ENCODE measurements at regions not wholly inside any gene's neighbourhood (a gene's known extent, or its start where the extent isn't known, plus 50 kb on each side); places are given as distances from the start of the nearest gene placed in this dataset.

- no peak overlapping the region for H3K9ac ChIP-seq (ENCODE audit: low read depth, low read length)
- no peak overlapping the region for H3K56ac ChIP-seq (ENCODE audit: extremely low read depth, insufficient read depth, low read length)
- WGBS, 2 experiments (ENCODE audit: extremely low coverage in 2 of 2, insufficient read length in 1 of 2): no CpG with 5 or more reads among the region's 2 CpGs
- no peak overlapping the region for H3K14ac ChIP-seq (replicated peaks; ENCODE audit: low read depth, low read length)
- H3K27me3 ChIP-seq (ENCODE audit: control insufficient read depth, insufficient read depth, low read length): no peaks in the 10 kb centered on the region
- H2BK120ac ChIP-seq (ENCODE audit: low read depth, low read length): no peak overlapping the region
- no peak overlapping the region for H2AK5ac ChIP-seq (ENCODE audit: low read depth, low read length)
- H3K4me1 ChIP-seq (ENCODE audit: control insufficient read depth, insufficient read depth, low read length): no peaks in the 10 kb centered on the region
- H4K91ac ChIP-seq (ENCODE audit: insufficient read depth, low read depth, low read length): no peak overlapping the region
- no peak overlapping the region for H3K4ac ChIP-seq (ENCODE audit: low read depth, low read length)
- ChIA-PET CTCF (no interaction called here), POLR2A (ENCODE audit: unreplicated experiment) (no interaction called here)
- no peak overlapping the region for H4K8ac ChIP-seq (ENCODE audit: low read depth in 2 of 2, low read length in 2 of 2)
- in situ Hi-C loops (cut with MboI; ENCODE audit: low sequenced_read_pairs): no loop called here
- peaks cover 5% of the 10 kb centered on the region for H3K9me3 ChIP-seq (ENCODE audit: control insufficient read depth, insufficient read depth, low read length)
- no peak overlapping the region for H2AFZ ChIP-seq (replicated peaks; ENCODE audit: low read length, poor library complexity)
- H3K23ac ChIP-seq (ENCODE audit: low read depth, low read length): no peak overlapping the region
- H4K5ac ChIP-seq (ENCODE audit: low read depth, low read length): no peak overlapping the region
- TF ChIP-seq USF2 (IDR thresholded peaks at IDR 0.05; ENCODE audit: low read depth, low read length) (no peak), FOS (IDR thresholded peaks at IDR 0.05; ENCODE audit: low read depth, low read length) (no peak), MAZ (IDR thresholded peaks at IDR 0.05; ENCODE audit: borderline replicate concordance, low read depth, low read length) (no peak), BHLHE40 (IDR thresholded peaks at IDR 0.05; ENCODE audit: low read depth, low read length) (no peak), RFX5 (IDR thresholded peaks at IDR 0.05; ENCODE audit: low read depth, low read length) (no peak), RAD21 (IDR thresholded peaks at IDR 0.05; ENCODE audit: low read length) (no peak), CHD1 (IDR thresholded peaks at IDR 0.05; ENCODE audit: low read depth, low read length) (no peak), POLR2A (IDR thresholded peaks at IDR 0.05; ENCODE audit: low read depth, low read length) (no peak), SMC3 (IDR thresholded peaks at IDR 0.05; ENCODE audit: low read depth, low read length) (no peak), NFE2L2 (IDR thresholded peaks at IDR 0.05; ENCODE audit: low read depth, low read length) (no peak), CTCF (conservative IDR thresholded peaks at IDR 0.05; ENCODE audit: low read depth, low read length) (no peak), CEBPB (IDR thresholded peaks at IDR 0.05; ENCODE audit: low read depth, low read length) (no peak), MXI1 (IDR thresholded peaks at IDR 0.05; ENCODE audit: borderline replicate concordance, low read depth, low read length) (no peak), ELK1 (IDR thresholded peaks at IDR 0.05; ENCODE audit: borderline replicate concordance, low read depth, low read length) (no peak), MAFK (IDR thresholded peaks at IDR 0.05; ENCODE audit: low read depth, low read length) (no peak), RCOR1 (IDR thresholded peaks at IDR 0.05; ENCODE audit: insufficient replicate concordance, low read length) (no peak)
- no peaks in the 10 kb centered on the region for H3K9me1 ChIP-seq (ENCODE audit: insufficient read depth, low read length)
- BruUV-seq (replicated peaks): no TSS peak
- H3K36me3 ChIP-seq (ENCODE audit: control insufficient read depth, insufficient read depth, low read length): no peaks in the 10 kb centered on the region
- H2BK5ac ChIP-seq (ENCODE audit: low read depth, low read length, poor library complexity, severe bottlenecking): no peak overlapping the region
- H3K4me3 ChIP-seq (ENCODE audit: insufficient read depth, low read depth, low read length): no peak overlapping the region
- H3K4me2 ChIP-seq (ENCODE audit: low read depth, low read length): no peak overlapping the region
- no peak overlapping the region for H3K18ac ChIP-seq (ENCODE audit: low read depth, low read length)
- DNase-seq: no peak
- ATAC-seq (ENCODE audit: low read depth): no peak
- no peak overlapping the region for H2AK9ac ChIP-seq (replicated peaks; ENCODE audit: low read depth, low read length, poor library complexity)
- intact Hi-C loops (cut with micrococcal nuclease): no loop called here
- no peak overlapping the region for H3K27ac ChIP-seq (ENCODE audit: insufficient read depth, low read length)
- H3K79me1 ChIP-seq (ENCODE audit: low read depth in 1 of 2, low read length in 2 of 2): no peaks in the 10 kb centered on the region
- no peaks in the 10 kb centered on the region for H4K20me1 ChIP-seq (ENCODE audit: insufficient read depth, low read length)
- no peak overlapping the region for H2BK15ac ChIP-seq (ENCODE audit: low read depth, low read length)
- no peak overlapping the region for H2BK20ac ChIP-seq (ENCODE audit: low read depth, low read length)
- dilution Hi-C loops (cut with HindIII; ENCODE audit: low sequenced_read_pairs, unreplicated experiment): no loop called here
Observed at GRCh38 chr10:84801156-84801555, 472.8 kb downstream of the CCSER2 start.
